CD4-positive, alpha-beta T cell treated with Interleukin-17A for 4 hours (primary cell): ENCODE measurements at regions not wholly inside any gene's neighbourhood (a gene's known extent, or its start where the extent isn't known, plus 50 kb on each side); places are given as distances from the start of the nearest gene placed in this dataset.

Experiments
- DNase-seq: peaks from one replicate; pipeline ENCODE4 v3.0.0-alpha.2; 2020; ENCODE audit warnings: mixed read lengths

DNA sequence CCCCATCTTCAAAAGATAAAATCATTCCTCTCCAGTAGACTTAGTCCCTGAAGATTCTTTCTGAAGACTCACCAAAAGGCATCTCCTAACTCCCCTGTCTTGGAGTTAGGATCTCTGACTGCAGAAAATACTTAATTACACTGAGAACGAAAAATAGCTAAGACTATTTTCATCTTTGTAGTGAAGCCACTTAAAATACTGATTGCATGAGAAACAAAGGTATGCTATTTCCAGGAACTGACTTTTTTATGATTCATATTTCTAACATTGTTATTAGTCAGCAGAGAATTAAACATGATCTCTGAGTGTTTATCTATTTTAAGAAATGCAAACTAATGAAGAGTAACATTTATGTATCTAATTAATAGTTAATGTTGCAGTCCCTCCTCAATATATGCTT is 71.8 kb upstream of the NR3C2 start:
- no peak for DNase-seq

DNA sequence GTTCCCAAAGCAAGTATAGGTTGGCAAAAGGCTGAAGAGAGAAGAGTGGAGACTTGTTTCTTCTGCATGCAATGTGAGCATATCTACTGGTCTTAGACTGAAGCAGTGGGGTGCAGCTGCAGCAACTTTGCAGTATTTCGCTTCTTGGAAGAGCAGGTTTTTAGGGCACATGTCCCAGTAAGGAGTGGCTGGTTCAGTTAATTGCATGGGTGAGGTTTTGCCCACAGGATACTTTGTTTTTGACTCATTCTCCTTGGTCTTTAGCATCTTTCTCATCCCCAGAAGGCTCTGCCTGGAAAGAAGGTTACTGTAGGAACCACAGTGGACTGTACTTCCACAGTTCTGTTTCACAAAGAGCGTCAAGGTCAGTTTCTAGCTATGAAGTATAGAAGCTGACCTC is 68.0 kb upstream of the NR3C2 start:
- no peak for DNase-seq

DNA sequence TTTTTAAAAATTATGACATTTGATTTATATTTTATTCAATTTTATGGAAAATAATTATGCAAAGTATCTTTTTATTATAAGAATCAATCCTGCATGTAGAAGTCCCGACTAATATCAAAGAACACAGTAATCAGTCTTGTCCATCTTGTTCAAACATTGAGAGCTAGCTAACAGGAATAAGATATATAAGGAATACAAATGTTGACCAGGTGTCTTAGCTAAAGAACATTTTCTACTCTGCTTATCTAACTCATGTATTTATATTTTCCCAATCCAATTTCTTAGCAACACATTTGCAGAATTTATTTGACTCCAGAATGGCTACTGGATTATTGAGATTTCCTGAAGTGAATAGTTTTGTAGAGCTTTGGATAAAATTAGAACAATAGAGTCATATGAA is 61.5 kb upstream of the NR3C2 start:
- no peak for DNase-seq

GRCh38 chr4:148497258-148497657 is 55.0 kb upstream of the NR3C2 start:
- DNase-seq = no peak

GRCh38 chr4:148495463-148495862 is 53.2 kb upstream of the NR3C2 start:
- DNase-seq = no peak
